ENCODE measurements at regions not wholly inside any gene's neighbourhood (a gene's known extent, or its start where the extent isn't known, plus 50 kb on each side); places are given as distances from the start of the nearest gene placed in this dataset.
"Not testable (repeated sequence)": the region's sequence is repeated elsewhere in the genome, so short reads cannot be mapped to it uniquely, and the experiment has no call there.

- not testable (repeated sequence) for TF ChIP-seq CTCF (IDR thresholded peaks at IDR 0.05); PHF8 (IDR thresholded peaks at IDR 0.05; ENCODE audit: borderline replicate concordance, low read depth); POLR2A (IDR thresholded peaks at IDR 0.05; ENCODE audit: low read length); HMGXB4 (CRISPR knock-in tag; IDR thresholded peaks at IDR 0.05; ENCODE audit: borderline replicate concordance); HOXA7 (CRISPR knock-in tag; IDR thresholded peaks at IDR 0.05); EP300 (IDR thresholded peaks at IDR 0.05); ELK1 (IDR thresholded peaks at IDR 0.05; ENCODE audit: low read depth, low read length); E2F6 (IDR thresholded peaks at IDR 0.05; ENCODE audit: borderline replicate concordance, low read depth); BHLHE40 (IDR thresholded peaks at IDR 0.05; ENCODE audit: low read depth, low read length); JUNB (IDR thresholded peaks at IDR 0.05); REST (IDR thresholded peaks at IDR 0.05); RFX5 (IDR thresholded peaks at IDR 0.05); SREBF2 (IDR thresholded peaks at IDR 0.05)
Measured at GRCh38 chr2:142695350-142696257, 181.9 kb upstream of the KYNU start.

All from A549 (cell line).